HG02678 (cell line): ENCODE measurements at regions not wholly inside any gene's neighbourhood (a gene's known extent, or its start where the extent isn't known, plus 50 kb on each side); places are given as distances from the start of the nearest gene placed in this dataset.
"Not testable (repeated sequence)": the region's sequence is repeated elsewhere in the genome, so short reads cannot be mapped to it uniquely, and the experiment has no call there.

Experiments used
- ATAC-seq: cut with Tn5 transposase; IDR thresholded peaks from one replicate; pipeline ENCODE4 v1.9.1; 2021; ENCODE audit warnings: mild to moderate bottlenecking, moderate library complexity; ENCODE audit not compliant: unreplicated experiment

GRCh38 chr17:71057448-71057847 is 888.1 kb downstream of the KCNJ2 start:
- no peak for ATAC-seq

DNA sequence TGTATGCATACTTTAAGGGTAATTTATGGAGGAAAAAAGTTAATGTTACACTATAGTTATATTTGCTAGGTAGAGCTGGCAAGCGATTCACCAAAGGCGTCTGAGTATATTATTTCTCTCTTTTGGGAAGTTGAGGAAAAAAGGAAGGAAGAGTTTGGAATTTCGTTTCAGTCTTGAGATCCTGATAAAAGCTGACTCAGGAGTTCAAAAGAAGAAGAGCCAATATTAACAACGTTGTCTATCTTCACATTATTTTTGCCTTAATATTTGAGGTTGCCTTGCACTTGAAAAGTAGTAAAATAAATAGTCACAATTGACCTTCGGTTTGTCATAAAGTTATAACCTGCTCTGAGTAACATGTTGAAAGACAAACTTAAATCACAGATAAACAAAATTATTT is 888.6 kb downstream of the KCNJ2 start:
- no peak for ATAC-seq

GRCh38 chr17:71063127-71063526 is 893.8 kb downstream of the KCNJ2 start:
- ATAC-seq, result no peak

GRCh38 chr17:71063559-71063958 is 894.2 kb downstream of the KCNJ2 start:
- ATAC-seq, result no peak

DNA sequence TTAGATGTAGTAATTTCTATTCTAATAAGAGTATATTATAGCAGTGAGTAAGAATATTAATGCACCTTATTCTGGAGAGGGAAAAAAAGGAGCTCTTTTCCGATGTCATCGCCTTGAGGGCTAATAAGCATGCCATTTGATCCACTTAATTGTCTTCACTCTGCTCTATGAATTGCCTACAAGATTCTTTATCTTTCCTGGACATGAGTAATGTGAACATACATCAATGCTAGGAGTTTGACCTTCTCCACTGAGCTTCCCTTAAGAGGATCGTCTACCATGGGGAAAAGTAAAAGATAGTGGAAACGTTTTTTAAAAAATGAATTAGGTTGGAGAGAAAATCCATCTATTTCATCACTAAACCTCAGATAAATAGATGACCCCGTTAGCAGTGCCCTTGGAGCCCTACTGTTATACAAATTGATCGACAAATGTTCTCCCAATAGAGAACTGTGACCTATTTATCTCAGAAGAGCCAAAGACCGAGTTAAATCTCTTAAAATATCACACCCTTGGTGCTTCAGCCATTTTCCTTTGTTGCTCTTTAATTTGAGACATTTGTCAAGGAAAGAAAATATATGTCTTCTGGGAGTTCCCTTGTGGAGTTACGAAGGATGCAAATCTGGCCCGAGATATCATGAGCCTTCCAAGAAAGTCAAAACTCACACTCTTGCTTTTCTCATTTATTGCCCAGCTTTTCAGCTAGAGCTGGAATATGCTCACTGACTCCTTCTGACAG is 898.5 kb downstream of the KCNJ2 start:
- ATAC-seq, result no peak

DNA sequence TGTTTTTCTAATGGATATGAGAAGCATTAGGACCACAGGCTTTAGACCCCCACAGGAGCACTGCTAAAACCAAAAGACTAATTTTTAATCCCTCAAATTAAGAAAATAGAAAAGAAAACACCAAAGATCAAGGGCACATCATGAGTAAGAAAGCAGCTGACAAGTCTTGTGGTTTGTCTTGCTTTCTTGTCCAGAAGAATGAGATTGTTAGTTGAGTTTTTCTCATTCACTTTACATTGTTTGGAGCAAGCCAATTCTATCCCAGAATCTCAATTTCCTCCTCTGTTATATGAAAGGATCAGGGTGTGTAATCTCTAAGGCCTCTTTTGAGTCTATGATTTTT is 899.0 kb downstream of the KCNJ2 start:
- ATAC-seq, result no peak

DNA sequence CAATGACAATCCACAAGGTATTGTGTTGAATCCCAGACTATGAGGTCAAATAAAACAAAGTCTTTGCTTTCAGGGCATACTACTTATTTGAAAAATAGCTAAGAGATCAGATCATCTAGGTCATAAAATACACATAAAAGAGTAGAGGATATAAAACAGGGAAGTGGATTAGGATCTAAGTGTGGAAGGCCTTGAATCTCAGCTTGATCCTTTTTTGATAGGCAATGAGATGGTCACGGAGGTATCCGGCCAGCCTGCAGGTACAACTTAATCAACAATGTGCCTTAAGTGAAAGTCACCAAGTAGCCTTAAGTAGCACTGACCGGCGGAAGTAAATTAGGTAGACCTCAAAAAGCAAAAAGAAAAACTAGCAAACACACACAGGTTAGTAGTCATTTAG is 901.7 kb downstream of the KCNJ2 start:
- no peak for ATAC-seq

GRCh38 chr17:71071837-71072236 is 902.5 kb downstream of the KCNJ2 start:
- ATAC-seq, result no peak

DNA sequence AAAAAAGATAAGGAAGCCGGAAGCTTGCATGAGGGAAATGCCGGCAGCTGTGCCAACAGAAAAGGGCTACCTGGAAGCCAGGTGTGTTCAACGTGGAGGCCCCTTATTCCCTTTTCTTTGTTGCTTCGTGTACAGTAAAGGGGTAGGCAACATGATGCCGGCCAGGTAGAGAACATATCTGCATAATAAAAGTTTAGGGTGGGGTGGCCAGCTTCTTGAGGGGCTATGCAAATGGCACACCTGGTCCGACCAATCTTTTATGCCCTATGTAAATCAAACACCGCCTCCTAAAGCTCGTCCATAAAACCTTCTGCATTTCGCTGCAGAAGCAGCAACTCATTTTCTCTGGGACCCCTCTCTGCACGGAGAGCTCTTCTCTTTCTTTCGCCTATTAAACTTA is 911.6 kb downstream of the KCNJ2 start:
- no peak for ATAC-seq

GRCh38 chr17:71081666-71082065 is 912.3 kb downstream of the KCNJ2 start:
- no peak for ATAC-seq

DNA sequence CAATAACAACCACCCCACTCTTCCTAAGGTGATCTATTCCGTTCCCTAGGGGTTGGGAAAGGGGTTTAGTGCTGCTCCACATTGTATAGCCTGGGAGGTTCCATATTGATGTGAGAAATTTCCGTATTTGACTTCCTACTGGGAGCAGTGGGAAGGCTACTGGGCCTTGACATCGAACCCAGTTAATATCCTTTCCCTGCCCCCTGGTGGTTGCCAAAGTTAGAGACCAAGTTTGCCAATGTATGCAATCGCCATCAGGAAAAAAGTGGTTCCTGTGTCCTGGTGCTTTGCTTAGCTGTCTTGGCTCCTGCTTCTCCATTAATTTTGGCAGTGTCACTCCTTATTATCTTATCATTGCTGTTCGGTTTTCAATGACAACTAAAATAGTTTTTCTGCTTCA is 914.9 kb downstream of the KCNJ2 start:
- no peak for ATAC-seq

DNA sequence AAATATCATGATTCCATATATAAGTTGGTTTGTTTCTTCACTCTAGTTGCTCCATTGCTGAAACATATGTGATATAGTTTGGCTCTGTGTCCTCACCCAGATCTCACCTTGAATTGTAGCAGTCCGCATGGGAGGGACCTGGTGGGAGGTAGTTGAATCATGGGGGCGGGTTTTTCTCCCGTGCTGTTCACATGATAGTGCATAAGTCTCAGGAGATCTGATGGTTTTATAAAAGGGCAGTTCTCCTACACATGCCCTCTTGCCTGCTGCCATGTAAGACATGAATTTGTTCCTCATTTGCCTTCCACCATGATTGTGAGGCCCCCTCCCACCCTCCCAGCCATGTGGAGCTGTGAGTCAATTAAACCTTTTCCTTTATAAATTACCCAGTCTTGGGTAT is 915.5 kb downstream of the KCNJ2 start:
- no peak for ATAC-seq

DNA sequence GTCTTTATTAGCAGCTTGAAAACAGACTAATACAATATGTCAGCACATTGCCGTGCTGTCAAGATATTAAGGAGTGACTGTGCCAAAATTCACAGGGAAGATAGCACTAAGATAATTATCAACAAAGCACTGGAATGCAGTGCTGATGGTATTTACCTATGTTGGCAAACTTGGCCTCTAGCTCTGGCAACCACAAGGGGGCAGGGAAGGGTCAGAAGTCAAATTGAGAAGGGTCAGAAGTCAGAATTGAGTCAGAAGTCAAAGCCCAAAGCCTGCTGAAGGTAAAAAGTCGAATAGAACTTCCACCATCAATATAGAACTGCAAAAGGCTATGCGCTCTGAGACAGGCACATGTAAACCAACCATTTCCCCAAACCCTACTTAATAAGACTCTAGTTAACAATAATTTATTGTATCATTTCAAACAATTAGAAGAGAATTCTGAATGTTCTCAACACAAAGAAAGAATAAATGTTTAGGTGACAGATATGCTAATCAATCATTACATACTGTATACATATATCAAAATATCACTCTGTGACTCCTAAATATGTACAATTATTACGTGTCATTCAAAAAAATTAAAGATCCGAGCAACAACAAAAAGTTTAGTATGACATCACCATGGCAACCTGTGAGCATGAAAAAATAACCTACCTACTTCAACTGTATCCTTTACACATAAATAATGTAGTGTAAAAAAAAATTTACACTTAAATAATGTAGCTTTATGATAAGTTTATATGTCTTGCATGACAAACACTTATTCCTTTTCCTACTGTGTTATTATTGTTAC is 916.1 kb downstream of the KCNJ2 start:
- no peak for ATAC-seq

GRCh38 chr17:71089431-71089830 is 920.1 kb downstream of the KCNJ2 start:
- ATAC-seq, result no peak

DNA sequence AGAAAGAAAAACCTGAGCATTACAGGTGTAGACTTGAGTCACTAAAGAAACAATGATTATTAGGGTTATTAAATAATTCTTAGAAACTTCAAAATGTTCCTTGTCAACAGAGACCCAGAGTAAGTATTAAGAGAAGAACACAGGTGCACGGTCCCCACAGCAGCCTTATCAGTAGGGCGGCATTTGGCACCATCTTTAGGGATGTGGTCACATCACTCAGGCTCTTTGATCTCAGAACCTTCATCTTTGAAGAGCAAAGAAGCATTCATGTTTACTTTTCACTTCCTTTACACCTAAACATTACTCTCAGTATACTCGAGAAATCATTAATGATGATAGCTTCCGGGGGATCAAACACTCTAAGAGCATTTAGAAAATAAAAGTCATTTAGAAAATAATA is 928.7 kb downstream of the KCNJ2 start:
- ATAC-seq, result no peak

DNA sequence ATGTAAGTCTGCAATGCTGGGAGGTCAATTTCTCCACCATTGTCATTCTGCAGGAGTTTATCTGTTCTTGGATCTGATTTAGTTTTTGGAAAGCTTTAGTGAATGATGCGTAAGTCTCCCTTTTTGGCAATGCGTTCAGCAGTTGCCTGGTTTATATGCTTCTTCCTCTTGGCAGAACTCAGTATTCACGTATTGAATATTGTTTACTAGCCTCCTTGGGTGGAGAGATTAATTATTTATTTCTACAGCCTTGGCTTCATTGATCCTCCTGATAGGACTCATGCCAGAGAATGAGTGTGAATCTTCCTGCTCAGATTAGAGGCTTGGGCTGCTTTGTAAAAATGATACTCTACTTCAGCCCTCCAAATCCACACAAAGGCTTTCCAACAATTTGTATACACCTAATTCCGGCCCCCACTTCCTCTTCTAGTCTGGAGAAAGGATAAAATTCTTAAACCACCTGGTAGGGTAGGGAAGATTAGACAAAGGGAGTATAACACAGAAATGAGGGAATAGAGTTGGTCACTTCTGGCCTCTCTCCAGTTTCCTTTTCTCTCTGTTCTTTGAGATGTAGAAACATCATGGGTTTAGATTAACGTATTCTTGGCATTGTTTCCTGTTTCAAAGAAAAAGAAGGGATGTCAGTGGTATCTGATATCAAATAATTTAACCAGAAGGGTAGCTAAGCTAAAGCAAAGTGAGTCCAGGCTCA is 929.8 kb downstream of the KCNJ2 start:
- ATAC-seq, result no peak

DNA sequence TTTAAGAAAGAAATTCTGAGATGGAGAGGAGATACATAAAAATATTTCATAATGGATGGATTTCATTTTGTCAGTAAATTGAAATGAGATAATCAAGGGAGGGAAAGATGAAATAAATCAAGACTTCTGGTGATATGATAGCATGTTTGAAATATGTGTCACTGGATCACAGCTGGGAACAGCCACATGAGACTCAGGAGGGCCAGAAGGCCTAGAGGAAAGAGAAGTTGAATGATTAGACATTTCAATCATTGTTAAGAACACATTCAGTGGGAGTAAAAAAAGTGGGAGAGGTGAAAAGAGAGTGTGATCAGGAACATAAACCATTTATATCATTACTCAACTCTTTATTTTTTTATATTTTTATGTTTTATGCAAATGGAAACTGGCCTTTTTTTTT is 933.4 kb downstream of the KCNJ2 start:
- ATAC-seq, result no peak

DNA sequence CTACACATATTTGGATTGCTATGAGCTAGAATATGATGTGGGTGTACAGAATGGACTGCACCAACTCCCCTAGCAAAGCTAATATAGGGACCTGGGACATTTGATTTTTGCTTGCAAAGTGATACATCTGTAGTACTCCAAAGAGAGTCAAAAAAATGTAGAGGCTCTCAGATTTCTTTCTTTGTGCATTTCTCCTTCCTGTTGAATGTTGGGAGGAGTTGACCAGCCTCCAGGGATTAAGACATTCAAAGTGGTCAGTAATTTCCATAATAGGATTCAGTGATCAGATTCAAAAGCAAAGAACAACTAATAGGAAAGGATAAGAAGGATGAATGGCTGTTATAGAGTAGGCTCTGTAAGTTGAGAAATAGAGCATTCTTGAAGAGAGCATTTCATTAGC is 934.9 kb downstream of the KCNJ2 start:
- ATAC-seq, result no peak

DNA sequence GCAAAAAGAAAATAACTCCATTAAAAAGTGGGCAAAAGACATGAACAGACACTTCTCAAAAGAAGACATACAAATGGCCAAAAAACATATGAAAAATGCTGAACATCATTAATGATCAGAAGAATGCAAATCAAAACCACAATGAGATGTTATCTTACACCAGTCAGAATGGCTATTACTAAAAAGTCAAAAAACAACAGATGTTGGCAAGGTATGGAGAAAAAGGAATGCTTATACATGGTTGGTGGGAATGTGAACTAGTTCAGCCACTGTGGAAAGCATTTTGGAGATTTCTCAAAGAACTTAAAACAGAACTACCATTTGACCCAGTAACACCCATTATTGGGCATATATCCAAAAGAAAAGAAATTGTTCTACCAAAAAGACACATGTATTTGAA is 936.7 kb downstream of the KCNJ2 start:
- ATAC-seq, result not testable (repeated sequence)

DNA sequence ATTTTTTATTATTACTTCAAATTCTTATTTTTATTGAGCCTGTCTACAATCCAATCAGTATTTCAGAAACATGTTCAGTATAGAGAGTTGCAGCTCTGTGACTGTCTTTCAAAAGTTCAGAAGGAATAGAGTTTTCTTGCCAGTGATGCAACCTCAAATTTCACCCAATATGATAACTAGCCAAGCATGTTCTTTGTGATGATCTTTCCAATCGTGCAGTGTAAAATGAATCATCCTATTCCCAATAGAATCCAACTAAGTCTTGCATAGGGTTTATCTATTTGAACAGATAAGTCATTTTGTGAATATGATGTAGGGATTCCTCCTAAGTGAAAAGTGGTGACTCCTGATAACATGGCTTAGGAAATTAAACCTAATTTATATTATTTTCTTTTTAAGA is 937.8 kb downstream of the KCNJ2 start:
- ATAC-seq, result no peak

GRCh38 chr17:71109697-71110096 is 940.4 kb downstream of the KCNJ2 start:
- ATAC-seq, result no peak

DNA sequence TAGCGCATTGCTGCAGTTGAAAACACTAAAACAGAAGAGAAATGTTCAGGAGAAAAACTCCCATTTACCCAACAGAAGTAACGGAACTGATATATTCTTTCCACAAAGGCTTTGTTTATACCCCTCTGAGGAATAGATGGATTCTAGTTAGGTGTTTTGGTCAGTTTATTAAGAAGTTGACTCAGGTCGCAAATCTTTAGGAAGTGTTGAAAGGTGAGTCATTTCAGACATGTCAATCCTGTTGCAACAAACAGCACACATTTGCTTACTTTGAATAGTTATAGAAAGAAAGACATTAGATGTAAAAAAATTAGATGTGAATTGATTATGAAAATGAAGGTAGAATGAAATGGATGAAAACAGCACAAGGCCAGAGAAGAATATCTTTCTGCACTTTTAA is 941.0 kb downstream of the KCNJ2 start:
- no peak for ATAC-seq
